ENCODE measurements at regions not wholly inside any gene's neighbourhood (a gene's known extent, or its start where the extent isn't known, plus 50 kb on each side); places are given as distances from the start of the nearest gene placed in this dataset.
"Not testable (repeated sequence)": the region's sequence is repeated elsewhere in the genome, so short reads cannot be mapped to it uniquely, and the experiment has no call there.

- H3K9me3 Mint-ChIP-seq; H3K36me3 Mint-ChIP-seq; H3K4me1 Mint-ChIP-seq (ENCODE audit: low read depth); H3K4me3 Mint-ChIP-seq; H3K27ac Mint-ChIP-seq; POLR2A ChIA-PET; DNase-seq; intact Hi-C loops (cut with micrococcal nuclease); H3K27me3 Mint-ChIP-seq; CTCF ChIA-PET: not testable (repeated sequence)
These were observed 134.5 kb downstream of the SLC39A8 start for GRCh38 chr4:102210806-102211205.

GRCh38 chr4:102204634-102205033 lies 140.6 kb downstream of the SLC39A8 start:
- H3K9me3 Mint-ChIP-seq; H3K4me3 Mint-ChIP-seq; CTCF ChIA-PET; H3K36me3 Mint-ChIP-seq; POLR2A ChIA-PET; DNase-seq; intact Hi-C loops (cut with micrococcal nuclease); H3K27me3 Mint-ChIP-seq; H3K4me1 Mint-ChIP-seq (ENCODE audit: low read depth); H3K27ac Mint-ChIP-seq: not testable (repeated sequence)

GRCh38 chr4:102196221-102196620 lies 149.1 kb downstream of the SLC39A8 start:
- intact Hi-C loops (cut with micrococcal nuclease): no loop called here
- no peak overlapping the region for H3K4me3 Mint-ChIP-seq
- ChIA-PET POLR2A (no interaction called here), CTCF (interaction anchor here (0.5 kb wide), 1 partner anchor 9 kb away, joined by 3 read pairs; no protein-coding TSS in a partner anchor)
- H3K27ac Mint-ChIP-seq: no peak overlapping the region
- H3K36me3 Mint-ChIP-seq: no peaks in the 10 kb centered on the region
- peaks cover 3% of the 10 kb centered on the region for H3K27me3 Mint-ChIP-seq
- H3K9me3 Mint-ChIP-seq: no peaks in the 10 kb centered on the region
- H3K4me1 Mint-ChIP-seq (ENCODE audit: low read depth): no peaks in the 10 kb centered on the region
- no peak for DNase-seq

- ChIA-PET POLR2A (no interaction called here), CTCF (no interaction called here)
- Mint-ChIP-seq H3K4me3 (no peak overlapping the region), H3K36me3 (no peaks in the 10 kb centered on the region), H3K9me3 (no peaks in the 10 kb centered on the region), H3K27me3 (peaks cover 3% of the 10 kb centered on the region), H3K4me1 (ENCODE audit: low read depth) (no peaks in the 10 kb centered on the region), H3K27ac (no peak overlapping the region)
- no peak for DNase-seq
- intact Hi-C loops (cut with micrococcal nuclease): no loop called here
These were observed 152.1 kb downstream of the SLC39A8 start for GRCh38 chr4:102193145-102193544.

- ChIA-PET POLR2A (no interaction called here), CTCF (no interaction called here)
- no peaks in the 10 kb centered on the region for H3K27me3 Mint-ChIP-seq
- H3K9me3 Mint-ChIP-seq: no peaks in the 10 kb centered on the region
- no peaks in the 10 kb centered on the region for H3K36me3 Mint-ChIP-seq
- DNase-seq: no peak
- intact Hi-C loops (cut with micrococcal nuclease): no loop called here
- no peak overlapping the region for H3K27ac Mint-ChIP-seq
- H3K4me3 Mint-ChIP-seq: no peak overlapping the region
- H3K4me1 Mint-ChIP-seq (ENCODE audit: low read depth): no peaks in the 10 kb centered on the region
These were observed 165.2 kb downstream of the SLC39A8 start for GRCh38 chr4:102180046-102180445.

- intact Hi-C loops (cut with micrococcal nuclease): no loop called here
- Mint-ChIP-seq H3K27ac (no peak overlapping the region), H3K4me3 (no peak overlapping the region), H3K36me3 (no peaks in the 10 kb centered on the region), H3K4me1 (ENCODE audit: low read depth) (no peaks in the 10 kb centered on the region), H3K27me3 (no peaks in the 10 kb centered on the region), H3K9me3 (no peaks in the 10 kb centered on the region)
- POLR2A ChIA-PET: no interaction called here
- CTCF ChIA-PET: no interaction called here
- no peak for DNase-seq
These were observed 170.5 kb downstream of the SLC39A8 start for GRCh38 chr4:102174719-102175189.

GRCh38 chr4:102172341-102172740 lies 172.9 kb downstream of the SLC39A8 start:
- H3K36me3 Mint-ChIP-seq: no peaks in the 10 kb centered on the region
- H3K27me3 Mint-ChIP-seq: no peaks in the 10 kb centered on the region
- ChIA-PET POLR2A (no interaction called here), CTCF (no interaction called here)
- DNase-seq: no peak
- H3K4me3 Mint-ChIP-seq: no peak overlapping the region
- intact Hi-C loops (cut with micrococcal nuclease): no loop called here
- H3K4me1 Mint-ChIP-seq (ENCODE audit: low read depth): no peaks in the 10 kb centered on the region
- H3K9me3 Mint-ChIP-seq: no peaks in the 10 kb centered on the region
- no peak overlapping the region for H3K27ac Mint-ChIP-seq

- intact Hi-C loops (cut with micrococcal nuclease): no loop called here
- CTCF ChIA-PET: no interaction called here
- POLR2A ChIA-PET: no interaction called here
- H3K4me3 Mint-ChIP-seq: no peak overlapping the region
- no peaks in the 10 kb centered on the region for H3K27me3 Mint-ChIP-seq
- no peaks in the 10 kb centered on the region for H3K9me3 Mint-ChIP-seq
- no peaks in the 10 kb centered on the region for H3K36me3 Mint-ChIP-seq
- H3K4me1 Mint-ChIP-seq (ENCODE audit: low read depth): no peaks in the 10 kb centered on the region
- H3K27ac Mint-ChIP-seq: no peak overlapping the region
- no peak for DNase-seq
These were observed 174.4 kb downstream of the SLC39A8 start for GRCh38 chr4:102170910-102171309.

GRCh38 chr4:102169345-102169744 lies 175.9 kb downstream of the SLC39A8 start:
- no peaks in the 10 kb centered on the region for H3K36me3 Mint-ChIP-seq
- ChIA-PET CTCF (no interaction called here), POLR2A (no interaction called here)
- H3K4me3 Mint-ChIP-seq: no peak overlapping the region
- H3K9me3 Mint-ChIP-seq: no peaks in the 10 kb centered on the region
- intact Hi-C loops (cut with micrococcal nuclease): no loop called here
- DNase-seq: no peak
- H3K27me3 Mint-ChIP-seq: no peaks in the 10 kb centered on the region
- no peak overlapping the region for H3K27ac Mint-ChIP-seq
- H3K4me1 Mint-ChIP-seq (ENCODE audit: low read depth): no peaks in the 10 kb centered on the region

GRCh38 chr4:102168580-102168979 lies 176.7 kb downstream of the SLC39A8 start:
- H3K36me3 Mint-ChIP-seq: no peaks in the 10 kb centered on the region
- ChIA-PET CTCF (interaction anchor here (0.5 kb wide), 1 partner anchor 1882 kb away, joined by 3 read pairs; no protein-coding TSS in a partner anchor), POLR2A (no interaction called here)
- H3K4me3 Mint-ChIP-seq: no peak overlapping the region
- intact Hi-C loops (cut with micrococcal nuclease): no loop called here
- H3K27ac Mint-ChIP-seq: no peak overlapping the region
- H3K4me1 Mint-ChIP-seq (ENCODE audit: low read depth): no peaks in the 10 kb centered on the region
- H3K9me3 Mint-ChIP-seq: no peaks in the 10 kb centered on the region
- no peak for DNase-seq
- H3K27me3 Mint-ChIP-seq: no peaks in the 10 kb centered on the region

- no peaks in the 10 kb centered on the region for H3K36me3 Mint-ChIP-seq
These were observed 179.7 kb downstream of the SLC39A8 start for GRCh38 chr4:102165584-102165983.

GRCh38 chr4:102163404-102164140 lies 181.7 kb downstream of the SLC39A8 start:
- H3K27ac Mint-ChIP-seq: no peak overlapping the region
- CTCF ChIA-PET: no interaction called here
- H3K4me1 Mint-ChIP-seq (ENCODE audit: low read depth): no peaks in the 10 kb centered on the region
- no peaks in the 10 kb centered on the region for H3K9me3 Mint-ChIP-seq
- no peaks in the 10 kb centered on the region for H3K27me3 Mint-ChIP-seq
- no peak for DNase-seq
- POLR2A ChIA-PET: no interaction called here
- no peak overlapping the region for H3K4me3 Mint-ChIP-seq
- intact Hi-C loops (cut with micrococcal nuclease): no loop called here
- no peaks in the 10 kb centered on the region for H3K36me3 Mint-ChIP-seq

More at GRCh38 chr4:102165584-102165983, 179.7 kb downstream of the SLC39A8 start:
- DNase-seq: no peak
- Mint-ChIP-seq H3K4me3 (no peak overlapping the region), H3K27ac (no peak overlapping the region), H3K27me3 (no peaks in the 10 kb centered on the region), H3K9me3 (no peaks in the 10 kb centered on the region), H3K4me1 (ENCODE audit: low read depth) (no peaks in the 10 kb centered on the region)
- intact Hi-C loops (cut with micrococcal nuclease): no loop called here
- CTCF ChIA-PET: no interaction called here
- POLR2A ChIA-PET: no interaction called here

- ChIA-PET CTCF (no interaction called here), POLR2A (no interaction called here)
- no peaks in the 10 kb centered on the region for H3K36me3 Mint-ChIP-seq
- H3K27me3 Mint-ChIP-seq: no peaks in the 10 kb centered on the region
- H3K9me3 Mint-ChIP-seq: no peaks in the 10 kb centered on the region
- DNase-seq: no peak
- H3K4me1 Mint-ChIP-seq (ENCODE audit: low read depth): no peaks in the 10 kb centered on the region
- no peak overlapping the region for H3K27ac Mint-ChIP-seq
- intact Hi-C loops (cut with micrococcal nuclease): no loop called here
- no peak overlapping the region for H3K4me3 Mint-ChIP-seq
These were observed 187.3 kb downstream of the SLC39A8 start for GRCh38 chr4:102157984-102158383.
